TTC549 (cell line): ENCODE measurements at regions not wholly inside any gene's neighbourhood (a gene's known extent, or its start where the extent isn't known, plus 50 kb on each side); places are given as distances from the start of the nearest gene placed in this dataset.
"Not testable (repeated sequence)": the region's sequence is repeated elsewhere in the genome, so short reads cannot be mapped to it uniquely, and the experiment has no call there.

Source experiments
- FAIRE-seq: peaks from 2 replicates; lab custom pipeline; 2012; peaks lifted over from hg19 to GRCh38; lab: Jason Lieb, UNC

DNA sequence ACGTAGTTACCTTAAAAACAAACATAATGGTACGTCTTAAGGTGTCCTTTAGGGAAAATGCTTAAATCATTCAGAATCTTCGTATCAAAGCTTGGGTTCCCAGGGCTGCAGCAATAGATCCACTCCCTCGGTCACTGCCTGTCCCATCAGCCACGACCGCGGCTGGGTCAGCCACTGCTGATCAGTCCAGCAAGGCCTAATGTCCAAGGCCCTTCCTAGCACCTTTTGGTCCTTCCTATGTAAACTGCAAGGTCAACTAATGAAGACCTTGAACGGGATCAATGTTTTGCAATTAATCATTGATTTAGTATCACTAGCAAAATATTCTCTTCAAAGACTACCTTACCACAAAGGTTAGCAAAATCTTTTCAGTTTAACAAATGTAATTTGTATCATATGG is 122.2 kb upstream of the IGF1R start:
- no peak for FAIRE-seq

DNA sequence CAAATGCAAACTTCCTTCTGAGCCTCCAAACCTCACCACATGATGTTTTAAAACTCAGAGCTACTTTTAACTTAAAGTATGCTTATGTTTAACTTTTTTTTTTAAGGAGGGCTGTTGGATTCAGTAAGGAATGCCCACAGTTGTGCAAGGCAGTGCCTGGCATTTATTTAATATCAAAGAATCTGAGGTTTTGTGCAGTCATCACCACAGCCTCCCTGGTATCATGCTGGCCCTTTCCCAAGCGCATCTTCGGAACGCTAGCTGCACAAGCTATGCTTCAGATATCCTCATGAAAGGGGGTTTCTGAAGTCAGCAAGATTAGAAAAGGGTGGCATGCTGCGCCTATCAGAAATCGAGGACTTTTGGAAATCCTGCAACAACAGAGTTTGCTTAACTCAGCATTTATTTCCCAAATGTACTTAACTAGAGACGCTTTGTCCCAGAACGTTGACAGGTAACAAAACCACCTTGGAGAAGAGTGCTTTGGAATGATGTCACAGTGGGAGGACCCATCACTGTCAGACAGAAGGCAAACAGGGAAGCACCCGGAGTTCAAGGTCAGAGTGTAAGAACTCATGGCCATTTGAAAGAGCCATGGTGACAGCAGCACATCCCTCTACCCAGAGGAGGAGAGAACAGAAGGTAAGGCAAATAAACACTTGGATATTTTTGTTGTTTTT is 120.2 kb upstream of the IGF1R start:
- no peak for FAIRE-seq

DNA sequence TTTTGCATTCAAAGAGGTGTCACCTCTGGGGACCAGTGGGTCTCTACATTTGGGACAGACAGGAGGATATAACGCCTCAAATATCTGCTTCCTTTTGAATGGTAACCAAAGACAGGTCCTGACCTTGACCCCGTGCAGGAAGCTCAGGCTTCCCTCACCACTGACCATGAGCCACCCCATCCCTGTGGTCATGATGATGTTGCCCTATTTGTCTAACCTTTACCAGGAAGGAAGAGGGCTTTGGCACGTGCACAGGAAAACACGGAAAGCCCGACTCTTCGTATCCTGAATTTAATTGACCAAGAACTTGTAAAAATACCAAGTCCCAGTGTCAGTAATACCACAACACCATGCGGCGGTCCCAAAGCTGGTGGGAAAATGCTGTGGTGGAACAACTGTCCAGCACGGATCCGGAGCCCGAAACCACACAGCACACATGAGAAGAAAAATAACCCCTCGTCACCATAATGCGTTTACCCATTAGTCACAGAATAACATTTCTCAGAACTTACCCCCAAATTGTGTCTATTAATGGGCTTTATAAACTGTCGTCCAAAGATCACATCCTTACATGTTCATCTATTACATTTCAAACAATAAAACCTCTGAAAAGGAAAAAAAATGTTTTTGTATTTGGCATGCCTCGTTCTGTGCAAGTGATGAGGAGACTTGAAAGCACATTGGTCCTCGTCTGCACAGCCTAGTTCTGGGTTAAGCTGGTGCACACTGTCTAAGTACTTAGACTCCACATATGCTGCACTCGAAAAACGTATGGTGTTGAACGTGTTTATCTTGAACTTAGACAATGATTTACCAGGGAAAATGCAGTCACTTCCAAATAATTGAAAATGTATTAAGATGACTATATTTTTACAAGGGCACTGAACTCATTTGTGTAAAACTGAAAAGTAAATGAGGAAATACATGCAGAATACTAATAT is 118.9 kb upstream of the IGF1R start:
- no peak for FAIRE-seq

DNA sequence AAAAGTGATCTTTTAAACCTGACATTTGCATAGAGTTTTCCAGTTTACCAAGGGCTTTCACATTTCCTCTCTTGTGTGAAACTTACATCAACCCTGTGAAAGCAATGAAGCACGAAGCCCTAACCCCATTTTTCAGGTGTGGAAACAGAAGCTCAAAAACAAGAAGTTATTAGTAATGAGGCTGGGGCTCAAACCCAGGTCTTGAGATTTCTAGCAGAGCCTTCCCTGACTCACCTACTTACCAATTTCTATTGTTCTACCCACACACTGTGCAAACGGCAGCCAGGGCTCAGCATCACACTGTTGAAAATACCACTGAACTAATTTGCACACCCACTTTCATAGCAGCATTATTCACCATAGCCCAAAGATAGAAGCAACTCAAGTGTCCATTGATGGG is 117.8 kb upstream of the IGF1R start:
- no peak for FAIRE-seq

DNA sequence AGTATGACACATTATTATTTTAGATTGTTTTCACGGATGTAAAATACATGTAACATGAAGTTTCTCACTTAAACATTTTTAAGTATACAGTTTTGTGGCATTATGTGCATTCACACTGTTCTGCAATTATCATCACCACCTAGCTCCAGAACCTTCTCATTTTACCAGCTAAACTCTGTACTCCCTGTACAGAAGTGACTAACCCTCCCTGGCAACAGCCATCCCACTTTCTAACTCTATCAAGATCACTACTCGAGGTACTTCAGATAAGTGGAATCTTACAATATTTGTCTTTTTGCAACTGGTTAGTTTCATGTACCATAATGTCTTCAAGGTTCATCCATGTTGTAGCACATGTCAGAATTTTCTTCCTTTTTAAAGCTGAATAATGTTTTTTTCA is 116.3 kb upstream of the IGF1R start:
- FAIRE-seq = no peak

DNA sequence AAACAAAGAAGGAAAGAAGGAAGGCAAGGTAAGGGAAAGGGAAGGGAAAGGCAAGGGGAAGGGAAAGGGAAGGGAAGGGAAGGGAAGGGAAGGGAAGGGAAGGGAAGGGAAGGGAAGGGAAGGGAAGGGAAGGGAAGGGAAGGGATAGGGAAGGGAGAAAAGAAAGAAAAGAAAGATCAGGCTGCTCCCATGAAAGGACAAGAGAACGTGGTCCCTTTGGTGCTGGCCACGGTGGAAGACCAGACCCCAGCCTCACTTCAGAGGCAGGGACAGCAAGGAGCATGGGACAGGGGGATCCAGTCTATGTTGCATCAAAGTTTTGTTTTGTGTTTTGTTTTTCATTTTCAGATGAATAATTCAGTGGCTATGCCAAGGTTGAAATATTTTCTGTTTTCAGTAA is 111.4 kb upstream of the IGF1R start:
- no peak for FAIRE-seq

DNA sequence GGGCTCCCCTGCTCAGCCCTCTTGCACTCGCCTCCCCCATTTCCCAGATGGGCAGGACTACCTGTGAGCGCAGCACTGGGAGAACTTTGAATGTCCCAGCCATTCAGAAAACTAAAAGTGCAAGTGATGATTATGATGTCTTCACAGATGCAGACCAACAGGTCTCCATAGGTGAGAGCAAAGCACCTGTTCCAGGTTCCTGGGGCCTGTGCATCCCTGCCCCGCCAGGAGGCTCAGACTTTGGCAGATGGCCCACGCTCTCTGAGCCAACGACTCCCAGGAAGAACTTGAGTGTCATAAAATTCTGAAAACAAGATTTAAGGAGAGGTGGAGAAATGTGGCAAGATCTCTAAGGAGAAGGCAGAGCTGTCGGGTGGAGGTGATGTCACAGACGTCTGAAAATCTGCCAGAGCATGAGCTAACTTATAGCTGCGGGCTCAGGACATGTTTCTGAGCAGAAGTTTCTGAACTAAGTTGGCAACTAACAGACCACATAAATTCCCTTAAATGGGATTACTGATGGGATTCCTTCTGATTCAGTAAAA is 110.8 kb upstream of the IGF1R start:
- no peak for FAIRE-seq

DNA sequence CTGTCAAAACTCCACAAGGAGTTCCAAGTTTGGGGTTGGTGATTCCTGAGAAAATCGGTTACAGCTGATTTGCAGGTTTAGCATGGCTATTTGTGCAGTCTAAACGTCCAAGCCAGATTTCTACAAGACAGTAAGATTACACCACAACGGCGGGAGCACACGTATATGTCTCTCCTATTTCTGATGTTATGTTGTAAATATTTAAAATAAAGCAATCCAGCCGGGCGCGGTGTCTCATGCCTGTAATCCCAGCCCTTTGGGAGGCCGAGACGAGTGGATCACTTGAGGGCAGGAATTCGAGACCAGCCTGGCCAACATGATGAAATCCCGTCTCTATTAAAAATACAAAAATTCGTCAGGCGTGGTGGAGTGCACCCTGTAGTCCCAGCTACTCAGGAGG is 106.8 kb upstream of the IGF1R start:
- FAIRE-seq = no peak

DNA sequence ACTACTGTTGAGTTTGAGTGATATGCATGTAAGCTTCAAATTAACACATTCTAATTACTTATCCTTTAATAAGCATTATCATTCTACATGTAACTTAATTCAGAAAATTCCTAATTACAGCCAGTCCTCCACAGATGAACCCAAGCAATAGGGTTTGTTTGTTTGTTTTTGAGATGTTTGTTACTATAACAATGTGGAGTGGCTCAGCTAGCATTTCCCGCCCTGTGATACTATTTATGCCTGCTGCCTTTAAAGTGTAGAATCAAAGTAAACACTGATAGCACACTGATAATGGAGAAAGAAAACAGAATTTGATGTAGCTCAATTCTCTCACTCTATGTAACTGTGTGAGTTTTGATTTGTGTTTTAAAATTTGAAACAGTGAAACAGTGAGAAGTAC is 105.1 kb upstream of the IGF1R start:
- FAIRE-seq = no peak

DNA sequence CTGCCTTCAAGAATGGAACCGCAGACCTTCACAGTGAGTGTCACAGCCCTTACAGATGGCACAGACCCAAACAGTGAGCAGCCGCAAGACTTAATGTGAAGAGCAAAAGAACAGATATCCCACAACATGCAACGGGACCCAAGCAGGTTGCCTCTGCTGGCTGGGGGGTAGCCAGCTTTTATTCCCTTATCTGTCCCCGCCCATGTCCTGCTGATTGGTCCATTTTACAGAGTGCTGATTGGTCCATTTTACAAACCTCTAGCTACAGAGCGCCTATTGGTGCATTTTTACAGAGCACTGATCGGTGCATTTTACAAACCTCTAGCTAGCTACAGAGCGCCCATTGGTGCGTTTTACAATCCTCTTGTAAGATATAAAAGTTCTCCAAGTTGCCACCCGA is 102.0 kb upstream of the IGF1R start:
- FAIRE-seq = no peak

DNA sequence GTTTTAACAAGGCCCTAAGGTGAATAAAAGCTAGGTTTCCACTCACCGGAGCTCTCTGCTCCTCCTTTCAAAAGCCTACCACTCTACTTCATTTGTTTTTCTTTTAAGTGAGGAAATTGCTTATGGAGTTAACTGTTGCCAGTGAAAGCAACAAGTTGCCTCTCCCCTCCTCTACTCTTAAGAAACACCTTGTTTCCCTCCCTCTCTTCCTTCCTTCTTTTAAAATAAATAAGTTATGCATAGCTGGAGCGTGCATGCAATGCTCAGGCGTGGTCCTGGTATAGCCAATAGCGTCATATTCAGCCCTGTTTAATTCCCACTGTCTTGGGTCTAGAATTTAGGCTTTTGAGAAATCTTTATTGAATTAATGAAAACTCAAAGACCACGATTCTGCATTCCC is 101.1 kb upstream of the IGF1R start:
- no peak for FAIRE-seq

DNA sequence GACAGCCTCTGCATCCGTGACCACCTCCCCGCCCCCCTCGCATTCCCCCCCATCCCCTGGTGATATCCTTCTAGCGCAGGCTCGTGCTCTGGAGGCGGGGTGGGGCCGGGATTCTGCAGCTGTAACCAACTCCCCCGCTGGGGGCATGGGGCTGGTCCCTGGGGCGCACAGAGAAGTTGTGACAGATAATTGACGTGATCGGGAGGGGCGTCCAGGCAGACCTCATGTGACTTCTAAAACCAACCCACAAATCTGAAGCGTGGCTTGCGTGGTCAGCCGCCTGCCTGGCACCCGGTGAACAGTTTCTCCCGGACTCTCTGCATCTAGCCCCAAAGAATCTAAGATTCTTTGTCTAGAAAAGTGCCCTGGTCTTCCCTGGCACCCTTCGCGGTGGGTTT is 100.6 kb upstream of the IGF1R start:
- no peak for FAIRE-seq

DNA sequence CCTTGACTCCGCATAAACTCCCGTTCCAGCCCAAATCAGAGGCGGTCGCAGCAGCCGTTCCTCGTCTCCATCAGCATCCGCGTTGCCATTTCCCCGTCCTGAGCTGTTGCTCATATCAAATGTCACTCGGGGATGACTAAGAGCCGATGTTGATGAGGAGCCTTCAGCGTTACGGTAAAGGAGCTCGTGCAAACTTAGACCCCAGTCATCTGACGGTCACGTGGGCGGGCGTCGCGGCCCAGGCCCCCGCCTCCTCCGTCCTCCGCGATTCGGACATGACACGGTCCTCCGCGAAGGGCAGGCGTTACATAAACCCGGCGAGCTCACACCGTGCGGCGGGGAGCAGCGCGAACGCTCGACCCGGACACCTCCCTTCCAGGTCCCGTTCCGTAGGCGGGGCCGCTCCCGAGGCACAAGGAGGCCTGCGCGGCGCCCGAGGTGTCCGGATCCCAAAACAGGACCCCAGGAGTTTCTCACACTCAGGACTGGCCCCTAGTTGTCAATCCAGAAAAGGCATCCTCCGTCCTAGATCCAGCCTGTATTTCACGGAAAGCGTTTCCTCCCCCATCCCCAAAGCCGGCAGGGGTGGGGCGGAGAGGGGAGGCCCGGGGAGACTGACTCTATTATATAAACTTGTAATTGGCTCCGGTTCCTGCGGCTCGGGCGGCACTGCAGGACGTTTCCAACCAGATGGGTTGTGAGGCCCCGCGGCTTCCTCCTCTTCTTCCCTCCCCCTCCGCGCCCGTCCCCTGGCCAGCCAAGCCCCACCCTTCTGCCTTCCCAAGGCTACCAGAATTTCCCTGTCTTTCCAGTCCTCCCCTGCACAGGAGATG is 100.0 kb upstream of the IGF1R start:
- FAIRE-seq = no peak

DNA sequence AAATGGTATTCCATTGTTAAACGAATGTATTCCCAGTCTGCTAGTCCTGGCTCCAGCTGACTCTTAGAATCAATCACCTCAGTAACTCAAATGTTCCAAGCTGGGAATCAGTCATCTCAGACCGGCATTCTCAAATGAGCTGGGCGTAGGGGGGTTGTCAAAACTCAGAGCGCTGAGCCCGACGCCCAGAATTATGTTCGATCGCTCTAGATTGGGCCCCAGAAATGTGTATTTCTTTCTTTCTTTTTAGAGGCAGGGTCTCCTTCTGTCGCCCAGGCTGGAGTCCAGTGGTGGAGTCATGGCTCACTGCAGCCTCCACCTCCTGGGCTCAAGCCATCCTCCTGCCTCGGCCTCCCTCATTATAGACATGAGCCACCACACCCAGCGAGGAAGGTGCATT is 99.3 kb upstream of the IGF1R start:
- no peak for FAIRE-seq

DNA sequence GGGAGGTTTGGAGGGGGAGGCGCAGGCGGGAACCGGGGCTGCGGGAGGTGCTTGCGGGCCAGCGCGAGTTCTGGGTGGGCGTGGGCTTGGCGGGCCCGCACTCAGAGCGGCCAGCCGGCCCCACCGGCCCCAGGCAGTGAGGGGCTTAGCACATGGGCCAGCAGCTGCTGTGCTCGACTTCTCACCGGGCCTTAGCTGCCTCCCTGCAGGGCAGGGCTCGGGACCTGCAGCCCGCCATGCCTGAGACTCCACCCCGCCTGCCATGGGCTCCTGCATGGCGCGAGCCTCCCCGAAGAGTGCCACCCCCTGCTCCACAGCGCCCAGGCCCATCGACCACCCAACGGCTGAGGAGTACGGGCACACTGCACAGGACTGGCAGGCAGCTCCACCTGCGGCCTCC is 98.6 kb upstream of the IGF1R start:
- no peak for FAIRE-seq

DNA sequence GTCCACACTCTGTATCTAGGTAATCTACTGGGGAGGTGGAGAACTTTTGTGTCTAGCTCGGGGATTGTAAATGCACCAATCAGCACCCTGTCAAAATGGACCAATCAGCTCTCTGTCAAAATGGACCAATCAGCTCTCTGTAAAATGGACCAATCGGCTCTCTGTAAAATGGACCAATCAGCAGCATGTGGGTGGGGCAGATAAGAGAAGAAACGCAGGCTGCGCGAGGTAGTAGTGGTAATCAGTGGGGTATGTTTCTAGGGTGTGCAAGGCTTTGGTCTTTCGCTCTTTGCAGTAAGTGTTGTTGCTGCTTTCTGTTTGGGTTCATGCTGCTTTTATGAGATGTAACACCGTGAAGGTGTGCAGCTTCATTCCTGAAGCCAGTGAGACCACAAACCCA is 98.0 kb upstream of the IGF1R start:
- not testable (repeated sequence) for FAIRE-seq

DNA sequence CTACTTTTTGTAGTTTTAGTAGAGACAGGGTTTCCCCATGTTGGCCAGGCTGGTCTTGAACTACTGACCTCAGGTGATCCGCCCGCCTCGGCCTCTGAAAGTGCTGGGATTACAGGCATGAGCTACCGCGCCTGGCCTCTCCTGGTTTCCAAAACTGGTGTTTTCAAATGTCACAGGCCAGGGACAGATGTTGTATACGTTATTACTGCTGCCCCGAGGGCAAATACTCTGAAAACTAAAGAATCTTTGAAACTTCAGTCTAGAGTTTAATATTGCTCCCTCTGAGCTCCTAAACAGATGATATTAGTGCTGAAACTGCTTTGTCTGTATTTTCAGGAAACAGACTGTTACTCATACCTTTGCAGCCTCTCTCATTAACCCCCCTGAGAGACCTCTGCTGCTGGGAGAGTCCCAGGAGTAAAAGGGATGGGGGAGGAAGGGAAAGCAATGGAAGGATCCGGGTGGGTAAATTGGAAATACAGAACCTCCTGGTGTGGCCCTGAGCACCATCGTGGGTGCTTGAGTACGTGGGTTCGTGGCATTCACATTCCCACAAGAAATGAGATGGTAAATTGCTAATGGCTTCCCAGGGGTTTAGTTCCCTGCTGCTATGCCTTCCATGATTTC is 96.3 kb upstream of the IGF1R start:
- FAIRE-seq = no peak

DNA sequence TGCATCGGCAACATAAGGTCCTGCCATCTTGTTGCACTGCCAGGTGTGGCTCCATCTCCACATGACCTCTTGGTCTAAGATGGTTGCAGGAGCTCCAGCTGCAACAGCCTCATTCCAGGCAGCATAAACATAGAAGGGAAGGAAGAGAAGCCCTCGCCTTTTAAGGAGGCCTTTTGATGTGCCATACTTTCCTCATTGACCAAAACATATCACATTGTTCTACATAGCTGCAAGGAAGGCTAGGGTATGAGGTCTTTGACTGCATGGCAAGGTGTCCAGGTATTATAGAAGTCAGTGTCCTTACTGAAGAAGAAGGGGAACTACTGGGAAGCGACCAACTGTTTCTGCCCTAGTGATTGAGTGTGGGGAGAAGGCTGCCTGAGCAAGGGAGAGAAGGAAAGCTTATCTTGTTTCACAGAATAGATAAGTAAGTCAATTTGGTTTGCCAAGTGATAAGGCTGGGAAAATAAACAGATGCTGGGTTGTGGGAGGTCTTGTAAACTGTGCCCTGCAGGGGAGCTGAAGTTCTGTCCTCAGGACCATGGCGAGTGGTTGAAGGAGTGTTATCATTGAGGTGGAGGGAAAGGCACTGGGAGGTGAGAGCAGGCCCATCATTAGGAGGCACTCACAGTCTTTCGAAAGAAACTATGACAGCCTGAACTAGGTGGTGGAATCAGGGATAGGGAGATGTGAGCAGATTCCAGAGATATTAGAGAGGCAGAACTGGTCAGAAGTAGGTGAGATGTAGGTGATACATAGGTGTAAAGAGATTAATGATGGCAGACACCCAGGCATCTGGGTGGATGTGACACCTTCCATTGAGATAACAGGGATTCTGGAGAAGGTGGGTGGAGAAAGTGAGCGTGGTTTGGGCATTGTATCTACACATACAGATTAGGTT is 93.8 kb upstream of the IGF1R start:
- FAIRE-seq = no peak

DNA sequence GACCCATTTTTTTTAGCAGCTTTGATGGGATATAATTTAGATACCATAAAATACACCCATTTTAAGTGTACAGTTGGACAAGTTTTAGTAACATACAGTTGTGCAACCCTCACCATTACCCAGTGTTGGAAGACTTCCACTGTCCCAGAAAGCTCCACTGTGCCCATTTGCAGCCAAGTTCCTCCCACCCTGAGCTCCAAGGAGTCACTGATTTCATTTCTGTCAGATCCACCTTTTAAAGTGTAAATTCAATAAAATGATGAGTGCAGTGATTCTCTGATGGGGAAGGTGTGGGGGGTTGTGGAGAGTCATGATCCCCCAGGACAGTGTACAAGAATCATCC is 93.2 kb upstream of the IGF1R start:
- no peak for FAIRE-seq

DNA sequence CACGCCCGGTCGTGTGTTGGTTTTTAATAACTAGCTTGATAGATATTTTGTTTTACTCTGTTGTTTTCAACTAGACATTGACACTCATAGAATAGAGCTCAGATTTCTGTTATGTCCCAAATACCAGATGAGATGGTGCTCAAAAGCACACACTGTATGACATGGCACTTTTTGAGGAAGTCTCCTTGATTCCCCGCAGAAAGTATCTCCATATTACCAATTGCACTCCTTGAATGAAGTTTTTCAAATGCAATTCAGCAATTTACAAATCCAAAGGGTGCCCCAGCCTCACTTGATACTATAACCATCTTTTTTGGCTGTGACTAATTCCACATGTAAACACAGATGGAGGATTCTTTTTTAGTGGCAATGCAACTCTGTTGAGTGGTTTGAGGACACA is 92.0 kb upstream of the IGF1R start:
- no peak for FAIRE-seq

DNA sequence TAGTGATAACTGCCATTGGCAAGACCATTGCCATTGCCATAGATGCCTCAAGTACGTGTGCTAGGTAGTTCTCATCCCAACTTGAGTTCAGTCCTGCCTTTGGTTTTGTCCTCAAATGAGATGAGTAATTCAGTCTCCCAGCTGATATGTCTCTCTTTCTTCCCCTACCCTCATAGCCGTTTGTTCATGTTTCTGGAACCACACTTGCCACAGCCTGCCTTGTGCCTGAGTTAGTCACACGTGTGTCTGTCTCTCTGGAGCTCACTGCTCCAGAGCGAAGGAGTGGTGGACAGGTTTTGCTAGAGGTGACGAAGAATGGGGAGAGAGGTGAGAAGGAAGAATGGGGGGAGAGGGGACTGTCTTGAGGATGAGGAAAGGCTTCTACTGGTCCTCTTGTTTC is 88.0 kb upstream of the IGF1R start:
- no peak for FAIRE-seq
